ENCODE measurements at regions not wholly inside any gene's neighbourhood (a gene's known extent, or its start where the extent isn't known, plus 50 kb on each side); places are given as distances from the start of the nearest gene placed in this dataset.

GRCh38 chr22:27385261-27385998, 416.1 kb downstream of the MN1 start:
- TF ChIP-seq, protein P1, sequence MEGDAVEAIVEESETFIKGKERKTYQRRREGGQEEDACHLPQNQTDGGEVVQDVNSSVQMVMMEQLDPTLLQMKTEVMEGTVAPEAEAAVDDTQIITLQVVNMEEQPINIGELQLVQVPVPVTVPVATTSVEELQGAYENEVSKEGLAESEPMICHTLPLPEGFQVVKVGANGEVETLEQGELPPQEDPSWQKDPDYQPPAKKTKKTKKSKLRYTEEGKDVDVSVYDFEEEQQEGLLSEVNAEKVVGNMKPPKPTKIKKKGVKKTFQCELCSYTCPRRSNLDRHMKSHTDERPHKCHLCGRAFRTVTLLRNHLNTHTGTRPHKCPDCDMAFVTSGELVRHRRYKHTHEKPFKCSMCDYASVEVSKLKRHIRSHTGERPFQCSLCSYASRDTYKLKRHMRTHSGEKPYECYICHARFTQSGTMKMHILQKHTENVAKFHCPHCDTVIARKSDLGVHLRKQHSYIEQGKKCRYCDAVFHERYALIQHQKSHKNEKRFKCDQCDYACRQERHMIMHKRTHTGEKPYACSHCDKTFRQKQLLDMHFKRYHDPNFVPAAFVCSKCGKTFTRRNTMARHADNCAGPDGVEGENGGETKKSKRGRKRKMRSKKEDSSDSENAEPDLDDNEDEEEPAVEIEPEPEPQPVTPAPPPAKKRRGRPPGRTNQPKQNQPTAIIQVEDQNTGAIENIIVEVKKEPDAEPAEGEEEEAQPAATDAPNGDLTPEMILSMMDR (IDR thresholded peaks at IDR 0.05) = no peak
- TF ChIP-seq POLR2A (IDR thresholded peaks at IDR 0.05) = no peak

Measured in prostate gland (tissue), 2 donors.